Body of pancreas (tissue), 4 donors: ENCODE measurements at regions not wholly inside any gene's neighbourhood (a gene's known extent, or its start where the extent isn't known, plus 50 kb on each side); places are given as distances from the start of the nearest gene placed in this dataset.
A peak's percentile ranks its signal among the peaks of the same experiment; 100 is the strongest.

Source experiments
- ATAC-seq: fragments of 150-250 bp; one replicate; pipeline ENCODE4 v1.9.1; 2016
- DNase-seq, 4 donors: peaks; one replicate each; pipeline ENCODE4 v3.0.0-alpha.2; 2019
- H3K27ac ChIP-seq, 4 donors: fragments of 200-600 bp; sonication (generic); 1 replicate in 3 of 4; 2 replicates in 1 of 4; pipeline versions ENCODE4 v1.5.1 to v1.6.1; 2016 to 2019; ENCODE audit warnings: mild to moderate bottlenecking in 1 of 4, mixed read lengths in 1 of 4, moderate library complexity in 1 of 4
- H3K27me3 ChIP-seq, 2 donors: fragments of 200-600 bp; sonication (generic); one replicate each; pipeline ENCODE4 v1.6.0; 2016; ENCODE audit warnings: mild to moderate bottlenecking in 1 of 2
- H3K36me3 ChIP-seq, 2 donors: fragments of 200-600 bp; sonication (generic); replicated peaks in 1 of 2; 2 replicates each; pipeline ENCODE4 v1.5.1; 2016; ENCODE audit warnings: low read depth in 2 of 2; ENCODE audit not compliant: insufficient read depth in 1 of 2
- H3K4me1 ChIP-seq: fragments of 200-600 bp; sonication (generic); one replicate; pipeline ENCODE4 v1.6.0; 2016
- H3K4me3 ChIP-seq, 2 donors: fragments of 200-600 bp; sonication (generic); 1 replicate in 1 of 2; 2 replicates in 1 of 2; pipeline ENCODE4 v1.5.1; 2016 to 2019
- H3K9me3 ChIP-seq, 3 donors: fragments of 200-600 bp; sonication (generic); 1 replicate in 2 of 3; 2 replicates in 1 of 3; pipeline ENCODE4 v1.5.1; 2016
- CTCF ChIP-seq, 7 experiments: fragments of 450-650 bp in 4 of 7; fragments of 200-600 bp in 3 of 7; sonication (generic) in 3 of 7; IDR thresholded peaks; one replicate each; pipeline ENCODE4 v1.5.1; 2016 to 2019; ENCODE audit warnings: antibody characterized with exemption in 7 of 7
- POLR2A ChIP-seq, 3 donors: fragments of 450-650 bp; IDR thresholded peaks; one replicate each; pipeline ENCODE4 v1.6.1; 2016; ENCODE audit warnings: antibody characterized with exemption in 3 of 3, mild to moderate bottlenecking in 2 of 3
- WGBS, 2 donors: methylation state at CpG; one replicate each; pipeline ENCODE4 v1.1.5; 2017; 5-methylcytosine and 5-hydroxymethylcytosine counted together
- intact Hi-C: fragments of 100-400 bp; cut with DNase I; formaldehyde crosslinking; loops from one replicate; pipeline ENCODE4 v1.15.1; 2023

- H3K36me3 ChIP-seq: no peaks in the 10 kb centered on the region
- TF ChIP-seq CTCF (IDR thresholded peaks at IDR 0.05): no peak
- 48 to 59% methylated on average over 4 of the region's 4 CpGs for WGBS, 2 donors
- H3K4me1 ChIP-seq: no peaks in the 10 kb centered on the region
- ATAC-seq (no peak), DNase-seq (no peak)
- H3K27me3 ChIP-seq: no peaks in the 10 kb centered on the region
- H3K27ac ChIP-seq: no peak overlapping the region
- H3K9me3 ChIP-seq: no peaks in the 10 kb centered on the region
- intact Hi-C loops: no loop called here
- H3K4me3 ChIP-seq: no peak overlapping the region
These were observed 500.4 kb upstream of the PSMD7 start for GRCh38 chr16:73796241-73796640.

- 55 to 60% methylated on average over 3 of the region's 3 CpGs for WGBS, 2 donors
- ATAC-seq (no peak), DNase-seq (peak in 2 of 4 donors; percentile 7 to 10)
- Histone ChIP-seq H3K4me3 (no peak overlapping the region), H3K27ac (no peak overlapping the region), H3K9me3 (no peaks in the 10 kb centered on the region), H3K4me1 (no peaks in the 10 kb centered on the region), H3K27me3 (no peaks in the 10 kb centered on the region), H3K36me3 (no peaks in the 10 kb centered on the region)
- no peak for TF ChIP-seq CTCF (IDR thresholded peaks at IDR 0.05)
- TF ChIP-seq POLR2A (IDR thresholded peaks at IDR 0.05): no peak
- intact Hi-C loops: no loop called here
These were observed 501.6 kb upstream of the PSMD7 start for GRCh38 chr16:73794994-73795393.

GRCh38 chr16:73793871-73794437, 502.7 kb upstream of the PSMD7 start:
- DNase-seq: no peak
- Histone ChIP-seq H3K9me3 (no peaks in the 10 kb centered on the region), H3K4me1 (no peaks in the 10 kb centered on the region), H3K27ac (no peak overlapping the region), H3K4me3 (no peak overlapping the region), H3K27me3 (no peaks in the 10 kb centered on the region), H3K36me3 (no peaks in the 10 kb centered on the region)
- 44 to 60% methylated on average over 11 of the region's 11 CpGs for WGBS, 2 donors
- intact Hi-C loops: no loop called here
- no peak for ATAC-seq
- TF ChIP-seq CTCF (IDR thresholded peaks at IDR 0.05) (no peak), POLR2A (IDR thresholded peaks at IDR 0.05) (no peak)

- Histone ChIP-seq H3K9me3 (no peaks in the 10 kb centered on the region), H3K27ac (no peak overlapping the region)
- no peak for ATAC-seq
These were observed 503.4 kb upstream of the PSMD7 start for GRCh38 chr16:73793260-73793659.

More at GRCh38 chr16:73793260-73793659, 503.4 kb upstream of the PSMD7 start:
- Histone ChIP-seq H3K4me1 (no peaks in the 10 kb centered on the region), H3K36me3 (no peaks in the 10 kb centered on the region), H3K27me3 (no peaks in the 10 kb centered on the region), H3K4me3 (no peak overlapping the region)
- intact Hi-C loops: no loop called here
- 60% methylated on average over 4 of the region's 4 CpGs for WGBS, 2 donors
- TF ChIP-seq POLR2A (IDR thresholded peaks at IDR 0.05): no peak
- TF ChIP-seq CTCF (IDR thresholded peaks at IDR 0.05): no peak
- DNase-seq: no peak
